H1 (cell line): ENCODE measurements at regions not wholly inside any gene's neighbourhood (a gene's known extent, or its start where the extent isn't known, plus 50 kb on each side); places are given as distances from the start of the nearest gene placed in this dataset.

Experiments used
- CTCF ChIA-PET: fragments of 300-600 bp; sonication (Branson Sonifier 250); formaldehyde crosslinking; loops from one replicate; lab custom pipeline; 2021; ENCODE audit not compliant: partially characterized antibody; lab: Charles Lee
- POLR2A ChIA-PET: fragments of 300-600 bp; sonication (Branson Sonifier 250); formaldehyde crosslinking; loops from one replicate; lab custom pipeline; 2021; ENCODE audit warnings: inconsistent platforms; ENCODE audit not compliant: partially characterized antibody; lab: Charles Lee
- DNase-seq, 2 experiments: peaks; one replicate each; pipeline versions ENCODE4 v3.0.0 to v3.0.0-alpha.2; 2010 to 2022; ENCODE audit warnings: low spot score in 2 of 2, low read depth in 1 of 2, mixed read lengths in 1 of 2
- FAIRE-seq: peaks from 2 replicates; lab custom pipeline; 2011; peaks lifted over from hg19 to GRCh38; lab: Jason Lieb, UNC
- H2AFZ ChIP-seq: 2 replicates; pipeline ENCODE4 v1.8.1; 2012; ENCODE audit warnings: low read length, inconsistent platforms
- H2AK5ac ChIP-seq: 2 replicates; pipeline ENCODE4 v1.6.1; 2013; ENCODE audit warnings: low read depth, low read length
- H2BK120ac ChIP-seq: replicated peaks from 2 replicates; pipeline ENCODE3; 2013; ENCODE audit warnings: low read depth, low read length, inconsistent platforms
- H2BK12ac ChIP-seq: 2 replicates; pipeline ENCODE4 v1.6.1; 2013; ENCODE audit warnings: low read depth, low read length
- H2BK15ac ChIP-seq: 2 replicates; pipeline ENCODE4 v1.6.1; 2013; ENCODE audit warnings: low read length
- H2BK20ac ChIP-seq: 2 replicates; pipeline ENCODE4 v1.6.1; 2013; ENCODE audit warnings: low read length
- H2BK5ac ChIP-seq: 2 replicates; pipeline ENCODE4 v1.6.1; 2013; ENCODE audit warnings: low read depth, low read length
- H3K14ac ChIP-seq: 2 replicates; pipeline ENCODE4 v1.6.1; 2013; ENCODE audit warnings: inconsistent platforms; ENCODE audit not compliant: insufficient read length
- H3K18ac ChIP-seq: 2 replicates; pipeline ENCODE4 v1.6.1; 2013; ENCODE audit warnings: low read length; ENCODE audit errors: extremely low read depth
- H3K23ac ChIP-seq: 2 replicates; pipeline ENCODE4 v1.6.1; 2013; ENCODE audit warnings: inconsistent platforms; ENCODE audit not compliant: insufficient read length
- H3K23me2 ChIP-seq: 2 replicates; pipeline ENCODE4 v1.6.1; 2013; ENCODE audit warnings: low read depth, low read length
- H3K27ac ChIP-seq: 2 replicates; pipeline ENCODE4 v1.6.1; 2011; ENCODE audit warnings: low read depth, low read length, inconsistent platforms
- H3K27me3 ChIP-seq, 4 experiments: replicated peaks in 1 of 4; 1 replicate in 1 of 4; 2 replicates in 3 of 4; pipeline versions ENCODE4 v1.6.1 to v1.8.1; 2011 to 2013; ENCODE audit warnings: low read length in 3 of 4, mild to moderate bottlenecking in 3 of 4, inconsistent platforms in 2 of 4, mixed read lengths in 2 of 4, moderate library complexity in 1 of 4; ENCODE audit not compliant: control insufficient read depth in 3 of 4, insufficient read depth in 3 of 4; ENCODE audit errors: extremely low read depth in 1 of 4
- H3K36me3 ChIP-seq, 4 experiments: 2 replicates each; pipeline versions ENCODE4 v1.6.1 to v1.8.1; 2011 to 2013; ENCODE audit warnings: mild to moderate bottlenecking in 4 of 4, low read length in 3 of 4, moderate library complexity in 2 of 4, control low read depth in 1 of 4, inconsistent platforms in 1 of 4; ENCODE audit not compliant: insufficient read depth in 4 of 4, control insufficient read depth in 2 of 4
- H3K4ac ChIP-seq: replicated peaks from 2 replicates; pipeline ENCODE3; 2013; ENCODE audit warnings: low read length, low read depth, mixed read lengths, inconsistent platforms; ENCODE audit not compliant: insufficient read length
- H3K4me1 ChIP-seq, 4 experiments: replicated peaks in 1 of 4; 1 replicate in 1 of 4; 2 replicates in 3 of 4; pipeline versions ENCODE4 v1.6.1 to v1.8.1; 2011 to 2013; ENCODE audit warnings: low read length in 3 of 4, inconsistent platforms in 2 of 4, mixed read lengths in 1 of 4; ENCODE audit not compliant: insufficient read depth in 4 of 4, control insufficient read depth in 3 of 4
- H3K4me2 ChIP-seq, 2 experiments: 2 replicates each; pipeline versions ENCODE4 v1.6.1 to v1.8.1; 2011 to 2013; ENCODE audit warnings: low read depth in 2 of 2, low read length in 2 of 2, control low read depth in 1 of 2, inconsistent platforms in 1 of 2, mild to moderate bottlenecking in 1 of 2; ENCODE audit not compliant: insufficient read depth in 1 of 2
- H3K4me3 ChIP-seq, 4 experiments: fragments of 200-600, 300-600 bp in 1 of 4; sonication (generic), shearing (Covaris generic), sonication (Bioruptor Twin) in 1 of 4; 2 replicates each; pipeline versions ENCODE4 v1.5.1 to v1.8.1; 2011 to 2016; ENCODE audit warnings: low read length in 4 of 4, low read depth in 3 of 4, control low read depth in 2 of 4, inconsistent platforms in 2 of 4, mild to moderate bottlenecking in 2 of 4, mixed read lengths in 1 of 4, moderate library complexity in 1 of 4; ENCODE audit not compliant: insufficient read depth in 2 of 4; ENCODE audit errors: extremely low read depth in 1 of 4
- H3K56ac ChIP-seq: replicated peaks from 2 replicates; pipeline ENCODE3; 2013; ENCODE audit warnings: low read depth, mild to moderate bottlenecking, mixed read lengths, low read length, inconsistent platforms; ENCODE audit not compliant: insufficient read length
- H3K79me1 ChIP-seq: 2 replicates; pipeline ENCODE4 v1.6.1; 2013; ENCODE audit warnings: low read depth, low read length, control low read depth
- H3K79me2 ChIP-seq, 2 experiments: 2 replicates each; pipeline versions ENCODE4 v1.6.1 to v1.8.1; 2012 to 2013; ENCODE audit warnings: low read length in 2 of 2, mild to moderate bottlenecking in 2 of 2, inconsistent platforms in 1 of 2; ENCODE audit not compliant: insufficient read depth in 2 of 2, control insufficient read depth in 1 of 2
- H3K9ac ChIP-seq, 4 experiments: replicated peaks in 1 of 4; 1 replicate in 1 of 4; 2 replicates in 3 of 4; pipeline versions ENCODE4 v1.6.1 to v1.8.1; 2011 to 2013; ENCODE audit warnings: low read depth in 3 of 4, low read length in 3 of 4, control low read depth in 2 of 4, mild to moderate bottlenecking in 2 of 4, moderate library complexity in 2 of 4, inconsistent platforms in 1 of 4; ENCODE audit errors: extremely low read depth in 1 of 4
- H3K9me3 ChIP-seq, 2 experiments: 2 replicates each; pipeline versions ENCODE4 v1.6.1 to v1.8.1; 2012 to 2013; ENCODE audit warnings: mild to moderate bottlenecking in 2 of 2, moderate library complexity in 2 of 2, control low read depth in 1 of 2, inconsistent platforms in 1 of 2, low read depth in 1 of 2, low read length in 1 of 2, mixed read lengths in 1 of 2; ENCODE audit not compliant: insufficient read depth in 2 of 2
- H4K20me1 ChIP-seq, 2 experiments: replicated peaks in 1 of 2; 2 replicates each; pipeline versions ENCODE3 to v1.8.1; 2011 to 2013; ENCODE audit warnings: inconsistent platforms in 2 of 2, low read length in 2 of 2, mild to moderate bottlenecking in 1 of 2; ENCODE audit not compliant: insufficient read depth in 2 of 2, control insufficient read depth in 1 of 2
- H4K5ac ChIP-seq: 2 replicates; pipeline ENCODE4 v1.6.1; 2013; ENCODE audit warnings: low read length, low read depth, mixed read lengths, inconsistent platforms; ENCODE audit not compliant: insufficient read length
- H4K8ac ChIP-seq: 2 replicates; pipeline ENCODE4 v1.8.0; 2013; ENCODE audit warnings: mild to moderate bottlenecking, moderate library complexity, low read length, inconsistent platforms; ENCODE audit not compliant: insufficient read depth; ENCODE audit errors: extremely low read depth
- H4K91ac ChIP-seq: replicated peaks from 2 replicates; pipeline ENCODE3; 2013; ENCODE audit warnings: low read length, mixed read lengths, inconsistent platforms; ENCODE audit not compliant: insufficient read length
- CHD1 ChIP-seq: IDR thresholded peaks from 2 replicates; pipeline ENCODE4 v1.6.1; 2012; ENCODE audit warnings: low read depth, low read length, improper control_type of control experiment
- EGR1 ChIP-seq: IDR thresholded peaks from 2 replicates; pipeline ENCODE4 v1.6.1; 2011; ENCODE audit warnings: low read depth, low read length, borderline replicate concordance
- EP300 ChIP-seq, 2 experiments: IDR thresholded peaks; 1 replicate in 1 of 2; 2 replicates in 1 of 2; pipeline ENCODE4 v1.6.1; 2011 to 2012; ENCODE audit warnings: low read depth in 2 of 2, low read length in 2 of 2, mild to moderate bottlenecking in 2 of 2, borderline replicate concordance in 1 of 2, inconsistent platforms in 1 of 2, moderate library complexity in 1 of 2
- GABPA ChIP-seq: IDR thresholded peaks from 2 replicates; pipeline ENCODE4 v1.6.1; 2011; ENCODE audit warnings: mild to moderate bottlenecking, low read length, moderate library complexity, borderline replicate concordance; ENCODE audit not compliant: insufficient read depth
- HDAC2 ChIP-seq, 2 experiments: fragments of 300-600 bp in 1 of 2; sonication (generic) in 1 of 2; IDR thresholded peaks; 2 replicates each; pipeline ENCODE4 v1.6.1; 2011 to 2012; ENCODE audit warnings: low read depth in 2 of 2, low read length in 2 of 2, mild to moderate bottlenecking in 2 of 2, moderate library complexity in 2 of 2, borderline replicate concordance in 1 of 2, inconsistent platforms in 1 of 2
- MAFK ChIP-seq: IDR thresholded peaks from 2 replicates; pipeline ENCODE4 v1.6.1; 2012; ENCODE audit warnings: low read depth, mild to moderate bottlenecking, improper control_type of control experiment, low read length
- RAD21 ChIP-seq, 2 experiments: IDR thresholded peaks in 1 of 2; conservative IDR thresholded peaks in 1 of 2; 2 replicates each; pipeline ENCODE4 v1.6.1; 2011; ENCODE audit warnings: low read depth in 2 of 2, low read length in 2 of 2, improper control_type of control experiment in 1 of 2, inconsistent platforms in 1 of 2, mild to moderate bottlenecking in 1 of 2, moderate library complexity in 1 of 2
- SUZ12 ChIP-seq: fragments of 200-600 bp; sonication (generic); IDR thresholded peaks from 2 replicates; pipeline ENCODE4 v1.6.1; 2012; ENCODE audit warnings: mild to moderate bottlenecking, inconsistent platforms, low read length, moderate library complexity, mixed read lengths
- TAF7 ChIP-seq: optimal IDR thresholded peaks from 2 replicates; pipeline ENCODE3; 2011; ENCODE audit warnings: low read depth, mild to moderate bottlenecking, inconsistent platforms, low read length, moderate library complexity, borderline replicate concordance
- TBP ChIP-seq: IDR thresholded peaks from 2 replicates; pipeline ENCODE4 v1.6.1; 2011; ENCODE audit warnings: low read depth, low read length, improper control_type of control experiment
- TCF12 ChIP-seq: IDR thresholded peaks from 2 replicates; pipeline ENCODE4 v1.6.1; 2011; ENCODE audit warnings: low read depth, mild to moderate bottlenecking, low read length

GRCh38 chr12:63020269-63020668 is 85.3 kb upstream of the PPM1H start:
- no peaks in the 10 kb centered on the region for H3K9me3 ChIP-seq
- H2BK120ac ChIP-seq, result no peak overlapping the region
- no peak overlapping the region for H3K27ac ChIP-seq
- H3K18ac ChIP-seq, result no peak overlapping the region
- no peak overlapping the region for H2BK5ac ChIP-seq
- no peak overlapping the region for H3K14ac ChIP-seq
- no peak overlapping the region; a peak in 1 of 4 replicates for H3K4me2 ChIP-seq
- no peak overlapping the region for H2BK12ac ChIP-seq
- no peaks in the 10 kb centered on the region for H3K79me1 ChIP-seq
- no peak for DNase-seq
- H3K56ac ChIP-seq, result no peak overlapping the region
- no peak overlapping the region for H2BK20ac ChIP-seq
- H3K4me3 ChIP-seq, result no peak overlapping the region; a peak in 1 of 8 replicates
- no peak overlapping the region for H3K9ac ChIP-seq
- no peaks in the 10 kb centered on the region for H4K20me1 ChIP-seq
- H2AK5ac ChIP-seq, result no peak overlapping the region
- H2BK15ac ChIP-seq, result no peak overlapping the region
- H3K36me3 ChIP-seq, result no peaks in the 10 kb centered on the region
- TF ChIP-seq EP300 (IDR thresholded peaks at IDR 0.05; ENCODE audit: borderline replicate concordance in 1 of 2, low read depth in 2 of 2, low read length in 2 of 2), result no peak
- TF ChIP-seq HDAC2 (IDR thresholded peaks at IDR 0.05; ENCODE audit: borderline replicate concordance in 1 of 2, low read depth in 2 of 2, low read length in 2 of 2), result no peak
- TF ChIP-seq TAF7, result no peak
- no peak for TF ChIP-seq MAFK
- TF ChIP-seq RAD21 (IDR thresholded peaks at IDR 0.05 in 1 of 2, conservative IDR thresholded peaks at IDR 0.05 in 1 of 2; ENCODE audit: low read depth in 2 of 2, low read length in 2 of 2), result no peak
- TF ChIP-seq TBP, result no peak
- no peak for TF ChIP-seq GABPA
- no peak for TF ChIP-seq SUZ12
- TF ChIP-seq CHD1, result no peak
- no peak for TF ChIP-seq EGR1
- no peak for TF ChIP-seq TCF12
- FAIRE-seq, result no peak
- H3K4me1 ChIP-seq, result peaks cover 0 to 15% (median 10%) of the 10 kb centered on the region in 4 experiments; a peak in 5 of 7 replicates
- no peak overlapping the region for H2AFZ ChIP-seq
- H4K8ac ChIP-seq, result no peak overlapping the region
- H3K27me3 ChIP-seq, result no peaks in the 10 kb centered on the region
- no peak overlapping the region for H4K91ac ChIP-seq
- no peak overlapping the region for H4K5ac ChIP-seq
- H3K23ac ChIP-seq, result no peak overlapping the region
- H3K79me2 ChIP-seq, result no peaks in the 10 kb centered on the region
- no peaks in the 10 kb centered on the region for H3K23me2 ChIP-seq
- no peak overlapping the region for H3K4ac ChIP-seq
- POLR2A ChIA-PET, result no interaction called here
- CTCF ChIA-PET, result no interaction called here
